ENCODE measurements at regions not wholly inside any gene's neighbourhood (a gene's known extent, or its start where the extent isn't known, plus 50 kb on each side); places are given as distances from the start of the nearest gene placed in this dataset.

DNA sequence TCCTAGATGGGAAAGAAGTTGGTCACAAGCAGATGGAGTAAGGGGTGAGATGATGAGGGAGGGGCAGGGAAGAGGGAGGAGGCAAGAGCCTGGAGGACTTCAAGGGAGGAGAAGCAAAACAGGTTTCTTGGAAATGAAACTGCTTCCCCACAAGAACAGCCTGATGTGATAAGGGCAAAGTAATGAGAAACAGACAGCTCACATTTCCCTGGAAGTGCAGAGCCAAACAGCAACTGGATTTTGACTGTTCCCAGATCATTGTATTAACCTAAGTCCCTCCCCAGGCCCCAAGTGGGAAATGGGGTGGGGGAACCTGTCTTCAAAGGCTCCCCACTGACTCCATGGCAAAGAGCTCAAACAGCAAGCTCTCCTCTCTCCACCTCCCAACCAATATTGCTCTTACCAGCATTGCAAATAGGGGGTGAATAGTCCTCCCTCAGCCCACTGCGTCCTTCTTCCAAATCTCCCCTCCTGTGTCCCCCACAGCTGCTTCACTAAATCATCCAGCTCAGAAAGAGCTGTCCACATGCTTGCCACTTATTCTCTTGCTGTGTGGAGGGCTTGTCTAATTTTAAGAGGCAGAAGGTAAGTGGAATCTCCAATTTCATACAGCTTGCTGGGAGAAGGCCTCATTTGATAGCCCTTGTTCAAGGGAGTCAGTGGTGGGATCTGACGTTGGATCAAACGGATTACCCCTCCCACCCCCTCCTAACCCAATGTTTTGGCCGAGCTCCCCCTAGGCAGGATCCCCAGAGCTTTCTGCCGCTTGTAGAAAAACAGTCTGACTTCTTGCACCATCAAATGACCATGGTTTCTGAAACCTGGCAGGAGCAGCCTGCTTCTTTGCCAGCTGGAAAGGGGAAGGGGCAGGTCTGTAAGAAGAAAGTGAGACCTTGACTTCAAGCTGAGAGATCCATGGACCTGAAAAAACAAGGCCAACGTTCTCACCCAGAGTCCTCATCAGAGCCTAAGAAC, 56.3 kb upstream of the SMIM36 start:
- Mint-ChIP-seq H3K27me3 (ENCODE audit: low read depth in 3 of 3) (peaks cover 0 to 6% (median 0%) of the 10 kb centered on the region in 3 donors), H3K36me3 (no peaks in the 10 kb centered on the region), H3K4me3 (no peak overlapping the region), H3K4me1 (no peaks in the 10 kb centered on the region), H3K9me3 (no peaks in the 10 kb centered on the region), H3K27ac (no peak overlapping the region)
- no peak for DNase-seq

DNA sequence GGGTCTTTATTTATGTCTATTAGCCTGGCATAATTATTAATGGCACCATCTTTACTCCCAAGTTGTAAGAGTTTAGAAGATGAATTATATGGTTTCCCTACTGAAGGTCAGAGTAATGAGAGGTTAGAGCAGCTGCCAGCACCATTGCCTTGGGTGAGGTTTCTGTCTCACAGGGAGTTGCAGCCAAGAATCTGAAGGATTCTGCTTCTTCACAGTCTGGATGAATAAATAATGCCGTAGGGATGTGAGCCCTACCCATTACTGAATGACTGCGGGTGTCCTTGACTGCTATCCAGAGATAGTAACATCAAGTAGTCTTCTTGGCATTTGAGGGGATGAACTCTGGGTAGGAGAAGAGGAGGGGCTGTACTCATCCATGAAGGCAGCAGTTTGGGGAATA, 52.8 kb upstream of the SMIM36 start:
- Mint-ChIP-seq H3K4me3 (no peak overlapping the region), H3K4me1 (no peaks in the 10 kb centered on the region), H3K36me3 (no peaks in the 10 kb centered on the region), H3K9me3 (no peaks in the 10 kb centered on the region), H3K27me3 (ENCODE audit: low read depth in 3 of 3) (peaks cover 0 to 7% (median 2%) of the 10 kb centered on the region in 3 donors), H3K27ac (no peak overlapping the region)
- DNase-seq, result no peak

DNA sequence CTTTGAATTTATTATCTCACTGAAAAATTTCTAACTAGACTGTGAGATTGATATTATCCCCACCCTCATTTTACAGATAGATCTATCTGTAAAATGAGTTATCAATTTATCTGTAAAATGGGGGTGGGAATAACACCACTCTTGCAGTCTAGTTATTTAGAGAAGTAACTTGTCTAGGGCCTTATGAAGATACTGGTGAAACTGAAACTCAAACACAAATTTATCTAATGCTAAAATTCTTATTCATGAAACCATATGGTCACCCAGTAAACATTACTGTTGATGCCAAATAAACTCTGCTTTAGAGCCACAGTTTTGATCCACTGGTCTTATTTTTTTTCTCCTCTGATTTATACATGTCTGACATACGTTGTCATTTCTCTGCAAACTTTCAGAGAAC, 52.1 kb upstream of the SMIM36 start:
- Mint-ChIP-seq H3K9me3 (no peaks in the 10 kb centered on the region), H3K4me1 (no peaks in the 10 kb centered on the region), H3K27me3 (ENCODE audit: low read depth in 3 of 3) (peaks cover 0 to 4% (median 4%) of the 10 kb centered on the region in 3 donors), H3K36me3 (no peaks in the 10 kb centered on the region), H3K4me3 (no peak overlapping the region), H3K27ac (no peak overlapping the region)
- DNase-seq, result no peak

DNA sequence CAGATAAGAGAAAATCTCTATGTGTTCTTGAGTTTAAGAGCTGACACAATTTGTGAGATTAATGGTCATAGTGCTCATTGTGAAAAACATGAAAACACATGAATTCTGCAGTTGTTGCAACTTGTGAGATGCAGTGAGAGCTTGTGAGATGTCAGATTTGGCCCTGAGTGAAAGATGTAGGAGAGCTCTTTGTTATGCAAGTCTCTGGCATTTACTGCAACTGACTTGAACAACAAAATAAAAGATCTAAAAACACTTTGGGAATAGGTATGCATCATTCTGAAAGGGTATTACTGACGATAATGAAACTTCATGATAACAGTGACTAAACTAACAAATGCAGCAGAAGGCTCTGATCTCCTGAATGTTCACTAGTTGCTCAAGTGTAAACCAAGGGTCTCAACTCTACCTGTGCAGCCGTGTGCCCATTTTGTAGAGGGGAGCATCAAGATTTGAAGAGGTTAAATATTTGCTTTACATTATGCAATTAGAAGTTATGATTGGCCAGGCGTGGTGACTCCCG, 50.8 kb upstream of the SMIM36 start:
- H3K36me3 Mint-ChIP-seq, result no peaks in the 10 kb centered on the region
- no peak for DNase-seq
- no peak overlapping the region for H3K27ac Mint-ChIP-seq
- H3K4me3 Mint-ChIP-seq, result no peak overlapping the region
- no peaks in the 10 kb centered on the region for H3K4me1 Mint-ChIP-seq
- H3K9me3 Mint-ChIP-seq, result no peaks in the 10 kb centered on the region
- peaks cover 3 to 10% (median 4%) of the 10 kb centered on the region in 3 donors for H3K27me3 Mint-ChIP-seq (ENCODE audit: low read depth in 3 of 3)

DNA sequence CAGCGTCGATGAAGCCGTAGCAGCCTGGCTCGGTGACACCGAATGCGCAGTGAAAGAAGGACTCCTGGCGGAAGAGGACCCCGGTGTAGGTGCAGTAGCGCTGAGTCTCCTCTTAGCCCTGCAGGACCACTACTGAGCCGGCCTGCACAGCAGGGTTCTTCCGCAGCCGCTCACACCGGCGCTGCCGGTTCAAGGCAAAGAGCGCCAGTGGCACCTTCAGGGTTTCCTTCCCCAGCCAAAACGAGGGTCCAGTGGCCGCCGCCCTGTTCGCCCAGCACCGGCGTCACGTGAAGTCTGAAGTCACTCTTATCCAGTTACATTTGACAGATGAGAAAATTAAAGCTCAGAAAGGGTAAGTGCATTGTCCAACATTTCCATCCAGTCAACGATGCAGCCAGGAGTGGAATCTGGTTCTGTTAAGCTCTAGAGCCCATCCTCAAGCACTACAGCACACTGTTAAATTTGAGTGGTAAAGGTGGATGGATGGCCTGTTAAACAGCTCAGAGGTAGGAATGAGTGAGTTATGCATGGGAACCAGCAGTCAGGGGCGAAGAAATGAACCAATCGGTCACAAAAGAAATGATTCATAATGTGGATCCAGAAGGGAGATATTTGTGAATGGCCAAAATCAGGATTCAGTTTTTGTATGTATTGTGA, 50.2 kb upstream of the SMIM36 start:
- no peak overlapping the region for H3K27ac Mint-ChIP-seq
- peaks cover 3 to 10% (median 4%) of the 10 kb centered on the region in 3 donors for H3K27me3 Mint-ChIP-seq (ENCODE audit: low read depth in 3 of 3)
- H3K4me3 Mint-ChIP-seq, result no peak overlapping the region
- no peaks in the 10 kb centered on the region for H3K9me3 Mint-ChIP-seq
- no peaks in the 10 kb centered on the region for H3K36me3 Mint-ChIP-seq
- no peaks in the 10 kb centered on the region for H3K4me1 Mint-ChIP-seq
- DNase-seq, result no peak
